ENCODE measurements at regions not wholly inside any gene's neighbourhood (a gene's known extent, or its start where the extent isn't known, plus 50 kb on each side); places are given as distances from the start of the nearest gene placed in this dataset.
"Not testable (repeated sequence)": the region's sequence is repeated elsewhere in the genome, so short reads cannot be mapped to it uniquely, and the experiment has no call there.

DNA sequence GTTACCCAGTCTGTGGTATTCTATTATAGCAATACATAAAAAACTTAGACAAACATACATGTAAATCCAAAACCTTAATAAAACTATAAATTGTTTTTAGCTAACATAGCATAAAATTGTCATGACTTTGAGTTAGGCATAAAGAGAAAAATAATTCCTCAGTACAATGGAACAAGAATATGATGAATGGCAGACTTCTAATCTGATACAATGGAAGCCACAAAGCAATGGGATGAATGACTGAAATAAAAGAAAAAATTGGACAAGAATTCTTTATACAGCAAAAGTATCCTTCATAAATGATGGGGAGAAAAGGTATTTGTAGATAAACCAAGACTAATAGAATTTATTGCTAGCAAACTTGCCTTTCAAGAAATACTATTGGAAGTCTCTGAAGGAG, 524.2 kb downstream of the GABRG2 start:
- Histone ChIP-seq H3K9me3 (no peaks in the 10 kb centered on the region), H3K27ac (no peak overlapping the region), H3K27me3 (no peaks in the 10 kb centered on the region), H3K4me3 (no peak overlapping the region), H3K4me1 (no peaks in the 10 kb centered on the region), H3K36me3 (no peaks in the 10 kb centered on the region)
- no peak for DNase-seq
- no peak for TF ChIP-seq POLR2A (IDR thresholded peaks at IDR 0.05)
- TF ChIP-seq, protein P1, sequence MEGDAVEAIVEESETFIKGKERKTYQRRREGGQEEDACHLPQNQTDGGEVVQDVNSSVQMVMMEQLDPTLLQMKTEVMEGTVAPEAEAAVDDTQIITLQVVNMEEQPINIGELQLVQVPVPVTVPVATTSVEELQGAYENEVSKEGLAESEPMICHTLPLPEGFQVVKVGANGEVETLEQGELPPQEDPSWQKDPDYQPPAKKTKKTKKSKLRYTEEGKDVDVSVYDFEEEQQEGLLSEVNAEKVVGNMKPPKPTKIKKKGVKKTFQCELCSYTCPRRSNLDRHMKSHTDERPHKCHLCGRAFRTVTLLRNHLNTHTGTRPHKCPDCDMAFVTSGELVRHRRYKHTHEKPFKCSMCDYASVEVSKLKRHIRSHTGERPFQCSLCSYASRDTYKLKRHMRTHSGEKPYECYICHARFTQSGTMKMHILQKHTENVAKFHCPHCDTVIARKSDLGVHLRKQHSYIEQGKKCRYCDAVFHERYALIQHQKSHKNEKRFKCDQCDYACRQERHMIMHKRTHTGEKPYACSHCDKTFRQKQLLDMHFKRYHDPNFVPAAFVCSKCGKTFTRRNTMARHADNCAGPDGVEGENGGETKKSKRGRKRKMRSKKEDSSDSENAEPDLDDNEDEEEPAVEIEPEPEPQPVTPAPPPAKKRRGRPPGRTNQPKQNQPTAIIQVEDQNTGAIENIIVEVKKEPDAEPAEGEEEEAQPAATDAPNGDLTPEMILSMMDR (IDR thresholded peaks at IDR 0.05), result no peak

DNA sequence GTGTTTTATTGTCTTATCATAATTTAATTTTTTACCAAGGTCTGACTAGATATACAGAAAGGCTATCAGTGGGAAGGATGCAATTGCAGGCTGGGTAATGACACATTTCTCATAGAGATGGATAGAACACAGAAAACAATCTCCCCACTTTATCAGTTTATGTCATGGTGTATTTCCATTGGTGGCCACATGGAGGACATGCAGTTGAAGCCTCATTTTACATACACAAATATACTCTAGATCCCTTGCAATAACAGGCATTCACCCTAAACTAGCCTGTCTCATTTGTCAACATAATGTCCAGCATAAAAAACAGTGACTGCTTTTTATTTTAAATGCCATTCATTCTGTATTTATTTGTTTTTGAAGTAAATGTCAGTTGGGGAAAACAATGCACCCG, 526.3 kb downstream of the GABRG2 start:
- no peaks in the 10 kb centered on the region for H3K36me3 ChIP-seq
- H3K9me3 ChIP-seq, result no peaks in the 10 kb centered on the region
- no peaks in the 10 kb centered on the region for H3K4me1 ChIP-seq
- DNase-seq, result no peak
- TF ChIP-seq POLR2A (IDR thresholded peaks at IDR 0.05), result no peak
- TF ChIP-seq, protein P1 (IDR thresholded peaks at IDR 0.05), result peak in 4 of 6 experiments; percentile 8 to 46 (median 40)
- no peak overlapping the region for H3K27ac ChIP-seq
- no peak overlapping the region for H3K4me3 ChIP-seq
- H3K27me3 ChIP-seq, result no peaks in the 10 kb centered on the region

DNA sequence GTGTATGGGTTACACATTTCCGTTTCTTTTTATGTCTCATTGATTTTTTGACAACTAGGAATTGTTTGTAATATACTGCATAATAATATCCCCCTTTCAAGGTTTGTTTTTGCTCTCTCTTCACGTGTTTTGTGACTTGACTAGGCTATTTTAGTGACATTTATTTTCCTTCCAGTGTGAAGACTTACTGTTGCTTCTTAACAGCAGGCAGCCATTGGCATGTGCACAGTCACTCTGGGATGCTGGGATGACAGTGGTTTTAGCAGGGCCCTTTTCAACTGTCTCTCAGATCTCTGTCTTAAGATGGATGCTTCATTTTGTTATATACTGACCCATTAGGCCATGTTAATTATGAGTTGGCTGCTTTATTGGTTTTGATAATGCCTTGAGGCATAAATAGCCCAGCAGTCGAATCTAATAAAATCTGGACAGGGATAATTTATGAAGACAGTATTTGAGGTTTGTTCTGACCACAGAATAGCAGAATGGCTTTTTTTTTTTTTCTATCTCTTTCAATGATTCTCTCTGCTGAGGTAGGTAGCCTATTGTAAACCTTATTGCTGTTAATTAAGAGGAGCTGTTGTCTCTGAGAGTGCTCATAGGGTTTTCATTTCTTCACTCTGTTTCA, 536.0 kb downstream of the GABRG2 start:
- H3K9me3 ChIP-seq, result no peaks in the 10 kb centered on the region
- H3K4me1 ChIP-seq, result no peaks in the 10 kb centered on the region
- DNase-seq, result no peak
- H3K36me3 ChIP-seq, result no peaks in the 10 kb centered on the region
- no peak for TF ChIP-seq POLR2A (IDR thresholded peaks at IDR 0.05)
- TF ChIP-seq, protein P1 (IDR thresholded peaks at IDR 0.05), result no peak
- H3K4me3 ChIP-seq, result no peak overlapping the region
- no peak overlapping the region for H3K27ac ChIP-seq
- H3K27me3 ChIP-seq, result no peaks in the 10 kb centered on the region

DNA sequence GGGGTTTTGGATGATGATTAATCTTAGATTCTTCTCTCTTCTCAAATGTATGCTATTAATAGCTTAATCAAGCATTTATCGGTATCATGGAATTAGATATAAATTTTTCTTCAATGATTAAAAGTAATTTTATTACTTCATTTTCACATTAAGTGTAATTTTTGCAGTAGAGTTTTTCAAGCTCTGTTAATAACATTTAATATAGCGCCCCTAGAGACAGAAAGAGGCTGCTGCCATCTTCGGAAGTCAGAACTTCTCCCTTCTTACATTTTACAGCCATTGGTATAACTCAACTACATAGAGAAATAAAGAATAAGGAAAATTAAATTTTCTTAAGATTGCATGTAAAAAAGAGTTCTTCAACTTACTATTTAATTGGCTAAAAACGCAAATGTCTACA, 540.3 kb downstream of the GABRG2 start:
- H3K4me1 ChIP-seq, result no peaks in the 10 kb centered on the region
- no peaks in the 10 kb centered on the region for H3K27me3 ChIP-seq
- H3K27ac ChIP-seq, result no peak overlapping the region
- no peaks in the 10 kb centered on the region for H3K9me3 ChIP-seq
- no peak for DNase-seq
- H3K4me3 ChIP-seq, result no peak overlapping the region
- no peak for TF ChIP-seq POLR2A (IDR thresholded peaks at IDR 0.05)
- TF ChIP-seq, protein P1 (IDR thresholded peaks at IDR 0.05), result no peak
- H3K36me3 ChIP-seq, result no peaks in the 10 kb centered on the region

DNA sequence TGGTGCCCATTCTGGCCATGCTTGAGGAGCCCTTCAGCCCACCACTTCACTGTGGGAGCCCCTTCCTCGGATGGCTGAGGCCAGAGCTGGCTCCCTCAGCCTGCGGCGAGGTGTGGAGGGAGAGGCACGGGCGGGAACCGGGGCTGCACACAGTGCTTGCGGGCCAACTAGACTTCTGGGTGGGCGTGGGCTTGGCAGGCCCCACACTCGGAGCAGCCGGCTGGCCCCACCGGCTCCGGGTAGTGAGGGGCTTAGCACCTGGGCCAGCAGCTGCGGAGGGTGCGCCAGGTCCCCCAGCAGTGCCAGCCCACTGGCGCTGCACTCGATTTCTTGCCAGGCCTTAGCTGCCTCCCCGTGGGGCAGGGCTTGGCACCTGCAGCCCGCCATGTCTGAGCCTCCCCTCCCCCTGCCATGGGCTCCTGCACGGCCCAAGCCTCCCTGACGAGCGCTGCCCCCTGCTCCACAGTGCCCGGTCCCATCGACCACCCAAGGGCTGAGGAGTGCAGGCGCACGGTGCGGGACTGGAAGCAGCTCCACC, 554.2 kb downstream of the GABRG2 start:
- H3K27ac ChIP-seq, H3K4me1 ChIP-seq, H3K36me3 ChIP-seq, DNase-seq, H3K27me3 ChIP-seq, H3K4me3 ChIP-seq: not testable (repeated sequence)
- peaks cover 0 to 10% (median 0%) of the 10 kb centered on the region in 4 donors for H3K9me3 ChIP-seq

DNA sequence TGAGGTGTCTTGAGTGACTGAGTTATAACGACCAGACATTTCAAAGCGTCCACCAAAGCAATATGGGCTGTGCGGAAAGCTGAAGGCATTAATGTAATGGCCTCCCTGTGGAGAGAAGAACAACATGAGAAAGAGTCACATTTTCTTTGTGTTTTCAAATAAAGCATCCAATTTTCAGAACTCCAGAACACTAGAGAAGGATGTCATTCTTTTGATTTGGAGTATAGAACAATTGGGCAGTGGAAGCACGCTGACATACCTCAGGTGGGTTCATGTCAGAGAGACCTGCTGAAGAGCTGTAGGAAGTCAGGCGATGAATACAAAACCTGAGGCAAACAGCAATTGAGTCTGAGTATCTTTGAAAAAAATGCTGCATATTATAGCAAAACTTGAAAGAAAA, 556.5 kb downstream of the GABRG2 start:
- Histone ChIP-seq H3K4me1 (no peaks in the 10 kb centered on the region), H3K9me3 (peaks cover 0 to 10% (median 0%) of the 10 kb centered on the region in 4 donors)
- DNase-seq, result no peak

More for the DNA sequence above, 556.5 kb downstream of the GABRG2 start:
- H3K4me3 ChIP-seq, result no peak overlapping the region
- H3K36me3 ChIP-seq, result no peaks in the 10 kb centered on the region
- no peaks in the 10 kb centered on the region for H3K27me3 ChIP-seq
- H3K27ac ChIP-seq, result no peak overlapping the region
- TF ChIP-seq, protein P1 (IDR thresholded peaks at IDR 0.05), result no peak
- no peak for TF ChIP-seq POLR2A (IDR thresholded peaks at IDR 0.05)
